NCI-H460 (cell line): ENCODE measurements at regions not wholly inside any gene's neighbourhood (a gene's known extent, or its start where the extent isn't known, plus 50 kb on each side); places are given as distances from the start of the nearest gene placed in this dataset.

Source experiments
- DNase-seq: peaks from one replicate; pipeline ENCODE4 v3.0.0-alpha.2; 2016; ENCODE audit warnings: low read depth; ENCODE audit errors: extremely low read depth

DNA sequence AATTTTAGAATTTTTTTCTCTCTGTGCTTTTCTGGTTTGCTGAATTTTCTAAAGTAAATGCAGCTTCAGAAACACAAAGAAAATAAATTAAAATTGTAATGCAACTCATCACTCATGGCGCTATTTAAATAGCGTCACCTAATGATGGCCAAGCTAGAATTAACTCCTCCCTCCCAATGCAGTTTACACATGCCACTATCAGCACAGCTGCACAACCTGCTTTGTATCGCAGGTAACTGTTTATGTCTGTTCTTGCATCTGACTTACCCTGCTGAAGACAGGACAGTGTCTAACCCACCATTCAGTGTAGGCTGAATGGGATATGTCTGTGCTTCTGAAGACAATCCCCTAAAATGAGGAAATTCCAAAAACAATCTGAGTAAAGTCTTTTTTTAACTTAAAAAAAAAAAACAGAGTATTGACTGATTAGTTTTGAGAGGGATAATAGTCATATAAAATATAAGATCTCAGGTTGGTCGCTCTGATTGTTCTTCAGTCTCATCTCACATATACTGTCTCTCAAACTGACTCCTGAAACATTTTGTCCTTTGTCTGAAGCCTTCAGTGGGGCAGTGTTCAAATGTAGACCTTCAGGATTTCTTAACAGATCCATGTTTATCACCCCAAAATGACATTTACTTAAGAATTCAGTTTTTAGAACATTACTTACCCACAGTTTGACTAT lies 271.4 kb downstream of the ZEB2 start:
- DNase-seq: no peak

DNA sequence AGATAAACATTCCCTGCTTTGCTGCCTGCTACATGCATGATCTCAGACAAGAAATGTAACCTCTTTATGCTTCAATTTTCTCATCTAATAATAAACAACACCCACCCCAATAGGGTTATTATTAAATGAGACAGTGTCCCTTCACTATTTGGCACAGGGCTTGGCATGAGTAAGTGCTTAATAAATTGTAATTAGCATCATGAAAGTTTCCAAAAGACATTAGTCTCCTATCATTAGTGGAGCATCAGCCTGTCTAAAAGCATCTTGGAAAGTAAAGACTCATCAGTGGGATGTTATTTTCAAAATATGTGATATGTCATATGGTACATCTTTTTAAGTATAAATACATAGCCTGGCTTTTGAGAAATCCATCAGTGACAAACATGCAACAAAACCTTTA lies 275.0 kb downstream of the ZEB2 start:
- DNase-seq: no peak

DNA sequence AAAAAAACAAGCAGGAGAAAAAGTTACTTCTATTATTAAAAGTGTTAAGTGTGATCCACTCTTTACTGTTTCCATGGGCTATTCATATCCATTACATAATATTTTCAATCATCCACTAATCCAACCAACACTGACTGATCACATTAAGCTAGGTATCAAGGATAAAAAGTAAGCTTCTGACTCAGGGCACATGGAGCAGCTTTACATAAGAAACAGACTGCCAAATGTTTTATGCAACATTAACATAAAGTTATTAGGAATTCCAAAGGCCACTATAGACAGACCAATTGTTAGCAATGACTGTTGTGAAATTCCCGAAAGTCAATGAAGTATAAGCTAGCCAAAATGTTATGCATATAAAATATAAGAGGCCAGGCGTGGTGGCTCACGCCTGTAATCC lies 277.6 kb downstream of the ZEB2 start:
- DNase-seq: no peak

DNA sequence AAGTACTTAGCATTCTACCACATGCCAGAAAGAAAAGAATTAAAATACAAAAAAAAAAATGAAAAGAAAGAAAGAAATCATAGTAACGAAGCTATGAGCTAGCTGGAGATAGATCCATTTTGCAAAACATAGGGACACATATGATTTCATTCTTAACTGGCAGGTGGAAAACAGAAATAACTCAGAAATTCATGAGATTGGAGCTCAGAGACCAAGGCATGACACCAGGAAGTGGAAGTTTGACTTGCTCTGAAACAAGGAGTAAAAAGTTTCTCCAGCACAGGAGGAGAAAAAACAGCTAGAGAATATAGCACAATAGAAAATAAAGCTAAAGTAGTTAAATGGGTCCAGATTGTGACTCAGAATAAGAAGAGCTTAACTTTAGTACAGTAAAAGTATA lies 278.1 kb downstream of the ZEB2 start:
- DNase-seq: no peak

DNA sequence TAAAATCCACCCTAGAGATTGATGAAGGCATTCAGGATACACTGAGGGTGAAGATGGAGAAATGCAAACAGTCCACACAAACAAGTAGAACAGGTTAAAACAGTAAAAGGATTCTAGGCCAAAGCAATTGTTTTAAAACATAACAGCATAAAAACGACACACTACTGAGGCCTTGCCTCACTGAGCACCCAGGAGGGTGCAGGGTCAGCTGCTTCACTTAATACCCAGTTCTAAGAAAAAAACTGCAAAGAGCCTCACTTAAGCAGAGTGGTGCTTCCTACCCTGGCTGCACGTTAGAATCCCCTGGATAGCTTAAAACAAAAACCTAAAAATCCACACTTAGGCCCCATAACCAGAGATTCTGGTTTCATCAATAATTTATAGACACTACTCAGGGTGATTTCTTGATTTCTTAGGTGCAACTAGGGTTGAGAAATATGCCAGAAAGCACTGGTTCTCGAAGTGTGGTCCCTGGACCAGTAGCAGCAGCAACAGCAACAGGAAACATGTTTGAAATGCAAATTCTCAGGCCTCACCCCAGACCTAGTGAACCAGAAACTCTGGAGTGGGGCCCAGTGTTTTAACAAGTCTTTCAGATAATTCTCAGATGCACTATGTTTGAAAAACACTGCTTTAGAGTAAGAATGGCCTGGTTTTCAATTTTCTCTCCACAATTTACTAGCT lies 279.1 kb downstream of the ZEB2 start:
- DNase-seq: no peak

DNA sequence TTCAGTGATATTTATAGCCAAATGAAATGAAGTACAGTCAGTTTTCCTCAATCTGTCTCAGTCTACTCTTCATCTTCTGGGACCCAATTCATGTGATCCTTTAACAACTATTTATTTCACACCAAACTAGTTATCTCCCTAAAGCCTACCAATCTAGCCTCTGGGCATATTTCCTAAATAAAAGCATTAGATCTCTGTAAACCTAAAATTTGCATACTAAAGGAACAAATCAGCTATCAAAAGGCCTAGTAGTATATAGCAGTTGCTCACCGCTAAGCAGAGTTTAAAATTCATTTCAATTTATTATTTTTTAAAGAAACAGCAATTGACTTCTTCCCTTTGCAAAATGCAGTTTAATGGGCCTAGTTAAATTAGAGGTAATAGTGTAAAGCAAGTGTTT lies 280.2 kb downstream of the ZEB2 start:
- DNase-seq: no peak

DNA sequence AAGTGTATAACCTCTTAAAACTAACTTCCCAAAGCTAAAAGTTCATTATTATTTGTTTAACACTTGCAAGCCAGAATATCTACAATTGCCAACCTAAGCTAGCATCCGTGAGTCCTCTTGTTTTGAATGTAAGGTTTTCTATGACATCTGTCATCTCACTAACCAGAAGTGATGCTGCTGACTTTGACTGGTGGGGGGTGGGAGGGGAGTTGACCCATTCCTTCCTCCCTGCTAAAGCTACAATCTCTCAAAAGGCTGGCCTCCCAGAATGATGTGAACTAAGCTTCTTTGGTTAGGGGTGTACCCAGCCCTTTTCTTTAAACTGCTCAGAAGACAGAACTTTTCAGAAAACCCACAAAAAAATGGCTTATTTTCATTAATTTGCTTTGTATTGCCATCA lies 280.6 kb downstream of the ZEB2 start:
- DNase-seq: no peak

DNA sequence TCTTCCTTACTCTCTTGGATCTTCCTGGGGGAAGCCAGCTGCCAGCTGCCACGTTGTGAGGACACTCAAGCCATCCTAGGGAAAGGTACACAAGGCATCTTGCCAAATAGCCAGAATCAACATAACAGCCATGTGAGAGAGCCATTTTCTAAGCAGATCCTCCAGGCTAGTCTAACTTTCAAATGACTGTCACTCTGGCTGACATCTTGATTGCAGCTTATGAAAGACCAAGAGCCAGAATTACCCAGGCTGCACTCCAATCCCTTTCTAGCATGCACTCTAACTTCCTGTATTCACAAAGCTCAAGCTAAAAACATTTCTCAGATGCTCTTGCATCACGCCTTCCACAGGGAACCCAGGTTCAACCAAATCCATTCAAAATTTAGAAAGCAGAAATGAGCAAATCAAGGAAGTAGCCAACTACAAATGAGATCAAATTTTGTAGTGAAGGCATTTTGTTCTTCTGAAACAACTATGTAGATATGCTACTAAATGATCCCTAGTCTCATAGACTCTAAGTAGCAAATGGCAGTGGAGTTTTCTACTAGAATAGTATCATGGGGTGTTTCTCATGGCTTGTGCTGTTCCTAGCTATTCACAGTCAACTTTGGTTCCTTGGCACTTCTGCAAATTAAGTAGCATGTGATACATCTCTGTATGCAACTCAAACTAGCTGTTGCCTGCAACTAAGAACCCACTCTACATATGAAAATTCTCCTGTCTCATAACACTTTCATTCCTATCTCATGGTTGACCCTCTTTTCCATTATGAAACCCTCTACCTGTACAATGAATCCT lies 281.9 kb downstream of the ZEB2 start:
- DNase-seq: no peak

DNA sequence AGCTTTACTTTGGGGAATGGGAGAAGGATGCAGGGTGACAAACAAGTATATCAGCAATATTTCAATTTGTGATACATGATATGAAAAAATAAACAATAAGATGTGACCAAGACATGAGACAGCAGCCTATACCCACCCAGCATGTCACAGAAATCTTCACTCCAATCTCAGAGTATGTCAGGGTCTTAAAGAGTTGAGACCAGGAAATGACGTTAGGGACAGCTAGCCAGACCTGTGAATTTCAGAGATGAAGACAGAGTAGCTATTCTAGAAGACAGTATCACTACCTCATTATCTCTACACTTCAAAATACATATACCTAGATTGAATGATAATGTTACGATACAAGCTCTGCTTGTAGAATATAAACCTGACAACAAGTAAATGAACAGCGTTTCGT lies 282.8 kb downstream of the ZEB2 start:
- no peak for DNase-seq

DNA sequence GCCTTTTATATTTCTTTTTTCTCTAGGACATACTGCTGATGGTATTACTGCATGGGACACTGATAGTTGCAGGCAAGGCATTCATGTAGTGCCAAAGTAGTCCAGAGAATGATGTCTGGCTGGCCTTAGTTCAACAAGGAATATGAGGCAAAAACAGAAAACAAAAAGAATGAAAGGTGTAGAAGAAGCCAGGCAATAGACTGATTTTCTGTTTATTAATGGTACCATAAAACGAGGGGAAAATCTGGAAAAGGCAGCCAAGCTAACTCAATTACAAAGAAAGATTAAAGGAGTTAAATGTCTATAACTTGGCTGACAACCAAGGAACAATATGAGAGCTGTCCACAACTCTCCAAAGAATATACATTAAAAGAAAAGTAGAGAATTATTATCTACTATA lies 284.9 kb downstream of the ZEB2 start:
- DNase-seq: no peak

DNA sequence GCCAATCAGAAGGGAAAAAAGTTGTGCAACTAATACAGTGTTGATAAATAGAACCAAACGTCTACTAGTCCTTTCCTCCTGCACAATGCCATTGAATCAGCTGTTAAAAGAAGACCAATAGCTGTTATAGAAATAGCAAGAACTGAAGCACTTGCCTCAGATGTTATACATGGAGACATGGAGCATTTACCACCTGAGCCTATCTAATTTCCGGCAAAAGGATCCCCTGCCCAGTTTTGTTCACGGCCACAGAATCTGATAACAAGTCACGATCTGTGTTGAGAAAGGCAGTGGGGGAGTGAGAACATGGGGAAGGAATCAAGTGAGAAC lies 285.4 kb downstream of the ZEB2 start:
- no peak for DNase-seq

DNA sequence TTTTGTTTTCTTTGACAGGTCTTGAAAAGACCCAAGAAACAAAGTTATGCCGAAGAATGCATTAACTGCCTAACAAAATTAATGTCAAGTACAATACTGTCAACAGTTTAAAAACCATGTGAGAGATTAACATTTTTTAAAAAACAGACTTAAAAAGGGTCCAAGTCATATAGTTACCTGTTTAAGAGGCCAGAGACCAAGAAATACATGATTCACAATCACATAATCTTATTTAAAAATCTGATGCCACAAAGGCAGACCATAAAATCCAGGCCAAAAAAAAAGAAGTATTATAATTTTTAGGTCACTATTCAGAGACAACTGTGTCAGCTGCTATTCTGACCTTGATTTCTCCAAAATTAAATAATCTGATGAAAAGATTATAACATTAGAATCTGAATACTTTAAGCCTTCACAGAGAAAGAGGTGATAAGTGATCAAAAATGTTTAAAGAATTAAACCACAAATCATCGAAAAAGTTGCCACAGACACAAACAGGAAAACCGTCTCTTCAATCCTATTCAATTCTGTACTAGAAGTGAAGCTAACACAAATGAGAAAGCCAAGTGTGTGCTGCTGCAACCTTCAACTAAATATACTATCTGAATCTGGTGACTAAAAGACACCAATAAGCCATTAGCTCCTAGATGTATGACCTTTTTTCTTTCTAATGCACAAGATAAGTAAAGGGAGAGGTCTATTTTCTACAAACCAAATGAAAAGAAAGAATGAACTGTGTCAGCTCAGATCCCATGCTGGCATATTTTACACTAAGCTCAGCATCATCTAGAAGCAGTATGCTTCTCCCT lies 286.0 kb downstream of the ZEB2 start:
- no peak for DNase-seq

DNA sequence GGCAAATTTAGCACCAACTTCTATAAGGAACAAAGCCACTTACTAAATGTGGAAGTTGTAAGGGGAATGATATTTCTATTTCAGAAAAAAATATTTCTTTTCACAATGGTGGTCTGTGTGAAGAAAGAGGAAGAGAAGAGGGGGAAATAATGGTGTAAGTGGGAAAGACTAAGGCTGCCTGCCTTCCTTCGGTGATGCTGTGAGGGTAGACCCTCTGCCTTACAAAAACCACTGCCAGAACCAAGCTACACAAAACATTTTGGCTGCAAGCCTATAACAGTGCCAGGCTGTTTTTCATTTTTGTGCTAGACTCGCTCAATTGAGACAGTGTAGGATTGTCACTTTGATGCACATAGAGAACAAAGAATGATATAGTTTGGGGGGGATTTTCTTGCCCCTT lies 286.6 kb downstream of the ZEB2 start:
- DNase-seq: no peak

DNA sequence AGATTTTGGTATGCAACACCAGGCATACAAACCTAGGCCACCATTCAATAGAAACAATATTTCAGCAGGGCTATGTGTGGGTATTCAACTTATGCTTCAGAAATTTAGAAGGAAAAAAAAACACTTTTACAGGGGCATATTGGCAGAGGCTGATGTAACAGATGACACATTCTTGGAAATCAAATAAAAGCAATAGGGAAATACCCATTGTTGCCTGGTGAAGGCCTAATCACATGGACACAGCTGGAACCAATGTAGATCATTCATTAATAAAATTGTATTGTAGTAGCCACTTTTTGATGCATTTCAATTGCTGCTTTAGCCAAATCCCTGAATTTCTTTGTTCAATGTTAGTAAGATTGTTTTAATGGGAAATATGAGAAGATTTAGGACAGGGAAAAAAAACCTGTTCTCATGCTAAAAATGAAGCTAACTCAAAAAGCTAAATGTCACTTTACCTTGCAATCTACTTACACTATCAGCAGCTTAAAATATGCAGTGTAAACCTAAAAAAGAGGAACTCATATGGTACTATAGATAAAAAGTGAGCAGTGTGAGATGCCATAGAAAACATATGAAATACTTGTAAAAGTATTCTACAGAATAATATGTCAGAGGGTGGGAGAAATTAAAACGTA lies 289.4 kb downstream of the ZEB2 start:
- DNase-seq: peak; percentile 49

DNA sequence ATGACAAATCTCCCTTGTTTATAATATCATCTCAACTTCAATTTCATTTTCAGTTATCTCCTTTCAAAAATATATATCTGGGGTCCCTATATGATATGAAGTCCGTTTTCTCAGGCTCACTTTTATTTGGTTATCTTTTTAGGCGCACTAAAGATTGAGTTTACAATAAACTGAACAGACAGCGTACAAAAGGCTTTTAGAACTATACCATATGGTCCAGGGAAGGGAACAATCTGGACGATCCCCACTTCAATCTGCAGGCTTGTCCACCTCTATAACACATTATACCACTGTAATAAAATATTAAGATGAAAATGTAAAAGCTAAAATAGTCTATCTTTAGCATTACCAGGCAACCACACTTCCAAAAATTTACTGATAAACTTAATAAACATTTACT lies 289.9 kb downstream of the ZEB2 start:
- no peak for DNase-seq

DNA sequence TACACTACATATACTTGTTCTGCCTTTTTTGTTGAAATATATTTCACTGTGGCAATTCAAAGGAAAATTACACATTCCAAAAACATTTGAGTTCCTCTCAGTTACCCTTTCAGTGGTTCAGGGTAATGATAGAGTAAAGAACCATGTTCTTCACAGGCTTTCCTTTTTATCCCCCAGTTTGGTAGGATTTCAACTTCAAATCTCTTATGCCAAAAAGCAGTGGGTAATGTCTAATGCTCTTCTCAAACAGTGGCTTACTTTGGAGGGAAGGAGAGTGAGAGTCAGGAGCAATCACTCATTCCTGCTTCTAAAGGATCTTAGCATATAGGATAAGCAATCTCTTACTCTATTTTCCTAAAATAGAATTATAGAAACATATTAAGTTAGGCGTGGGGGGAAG lies 290.6 kb downstream of the ZEB2 start:
- DNase-seq: no peak

DNA sequence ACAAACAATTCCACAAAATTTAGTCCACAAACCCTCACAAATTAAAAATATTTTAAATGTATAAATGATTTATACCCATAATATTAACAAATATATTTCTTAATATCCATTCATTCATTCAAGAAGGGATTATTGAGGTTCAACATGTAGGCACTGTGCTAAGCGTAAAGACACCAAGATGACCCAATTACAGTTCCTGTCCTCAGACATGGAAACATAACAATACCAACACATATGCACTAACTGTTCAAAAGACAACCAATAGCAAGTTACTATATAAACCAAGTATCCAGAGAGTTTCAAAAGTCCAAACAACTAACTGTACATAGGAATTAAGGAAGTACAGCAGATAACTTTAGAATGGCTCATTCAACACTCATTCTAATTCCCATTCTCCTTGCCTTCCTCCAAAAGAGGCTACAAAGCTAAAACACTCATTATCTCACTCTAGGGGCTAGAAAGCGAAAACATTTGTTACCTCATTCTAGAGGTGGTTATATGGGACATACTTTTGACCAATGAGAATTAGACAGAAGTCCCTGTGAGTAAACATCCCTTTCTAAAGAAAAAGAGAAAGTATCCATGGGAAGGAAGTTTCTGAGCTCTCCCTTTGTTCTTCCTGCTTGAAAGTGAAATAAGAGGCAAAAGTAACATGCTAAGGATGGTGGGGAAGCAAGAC lies 292.4 kb downstream of the ZEB2 start:
- DNase-seq: no peak

DNA sequence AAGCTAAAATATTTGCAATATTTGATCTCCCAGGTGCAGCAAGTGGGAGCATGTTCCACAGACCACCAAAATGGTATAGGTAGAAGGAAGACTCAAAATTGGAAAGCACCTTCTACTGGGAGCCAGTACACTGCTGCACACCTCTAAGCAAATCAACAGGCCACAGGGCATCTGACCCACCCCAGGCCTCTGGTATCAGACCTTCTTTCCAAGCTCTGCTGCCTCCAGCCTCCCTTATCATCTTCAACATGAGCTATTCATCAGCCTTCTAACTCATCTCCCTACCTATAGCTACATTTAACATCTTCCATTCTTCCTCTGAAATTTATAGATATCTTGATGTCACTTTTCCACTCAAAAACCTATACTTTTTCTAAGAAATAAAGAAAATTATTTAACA lies 294.8 kb downstream of the ZEB2 start:
- DNase-seq: no peak

DNA sequence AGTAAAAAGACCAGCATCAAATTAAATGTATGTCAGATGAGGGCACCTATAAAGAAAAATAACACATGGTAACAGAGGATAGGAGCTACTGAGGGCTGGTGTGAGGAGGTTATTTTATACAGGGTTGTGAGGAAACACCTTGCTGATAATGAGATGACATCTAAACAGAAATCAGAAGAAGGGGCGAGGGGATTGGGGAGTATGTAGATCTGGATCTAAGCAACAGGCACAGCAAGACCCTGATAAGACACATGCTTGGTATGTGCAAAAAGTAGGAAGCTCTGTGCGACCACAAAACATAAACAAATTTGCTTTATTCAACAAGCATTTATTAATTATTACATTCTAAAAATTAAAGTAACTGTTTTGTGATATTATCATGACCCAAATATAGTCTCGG lies 295.4 kb downstream of the ZEB2 start:
- no peak for DNase-seq

DNA sequence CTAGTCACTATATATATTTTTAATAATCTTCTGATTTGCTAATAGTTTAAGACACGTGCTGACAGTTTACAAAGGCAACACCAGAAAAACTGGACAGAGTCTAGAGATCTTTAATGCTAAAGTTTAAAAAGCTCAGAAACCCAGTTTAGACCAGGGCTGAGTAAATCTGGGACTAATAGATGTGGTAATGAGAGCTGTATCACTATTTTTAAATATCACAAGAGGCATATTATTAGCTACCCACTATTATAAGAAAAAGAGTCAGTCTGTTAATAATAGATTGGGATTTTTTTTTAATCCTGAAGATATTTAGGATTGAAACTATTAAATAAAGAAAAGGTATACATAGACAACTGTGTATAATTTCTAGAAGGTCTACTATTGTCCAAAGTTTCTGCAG lies 299.9 kb downstream of the ZEB2 start:
- DNase-seq: no peak
